Middle frontal gyrus (tissue), 1 donor: ENCODE measurements at regions not wholly inside any gene's neighbourhood (a gene's known extent, or its start where the extent isn't known, plus 50 kb on each side); places are given as distances from the start of the nearest gene placed in this dataset.

ENCODE experiments used
- DNase-seq: peaks from one replicate; pipeline ENCODE4 v3.0.0-alpha.2; 2015; ENCODE audit warnings: low spot score; ENCODE audit errors: extremely low spot score

- DNase-seq = no peak
These were observed 187.6 kb downstream of the KATNIP start for GRCh38 chr16:27737513-27737912.
